DND-41 (cell line): ENCODE measurements at regions not wholly inside any gene's neighbourhood (a gene's known extent, or its start where the extent isn't known, plus 50 kb on each side); places are given as distances from the start of the nearest gene placed in this dataset.

ENCODE experiments used
- ATAC-seq: fragments of 200-7000 bp; cut with Tn5 transposase; 3 replicates; pipeline ENCODE4 v1.9.1; 2021; ENCODE audit warnings: low read depth; ENCODE audit not compliant: insufficient read depth
- DNase-seq: peaks from one replicate; pipeline ENCODE4 v3.0.0-alpha.2; 2020
- H2AFZ ChIP-seq: 2 replicates; pipeline ENCODE4 v1.6.0; 2012; ENCODE audit warnings: low read depth, low read length
- H3K27ac ChIP-seq: 2 replicates; pipeline ENCODE4 v1.5.1; 2012; ENCODE audit warnings: low read length, inconsistent platforms
- H3K27me3 ChIP-seq: fragments of 200-600 bp; sonication (generic); 2 replicates; pipeline ENCODE4 v1.6.0; 2012; ENCODE audit warnings: low read length, mild to moderate bottlenecking, inconsistent platforms; ENCODE audit not compliant: insufficient read depth, poor library complexity
- H3K36me3 ChIP-seq: 2 replicates; pipeline ENCODE4 v1.5.1; 2012; ENCODE audit warnings: low read length, inconsistent platforms; ENCODE audit not compliant: insufficient read depth
- H3K4me1 ChIP-seq: 2 replicates; pipeline ENCODE4 v1.5.1; 2012; ENCODE audit warnings: mild to moderate bottlenecking, low read length; ENCODE audit not compliant: insufficient read depth
- H3K4me2 ChIP-seq: 2 replicates; pipeline ENCODE4 v1.6.0; 2012; ENCODE audit warnings: mild to moderate bottlenecking, moderate library complexity, low read length, inconsistent platforms; ENCODE audit not compliant: insufficient read depth
- H3K4me3 ChIP-seq, 2 experiments: fragments of 200-600 bp in 1 of 2; shearing (Covaris generic) in 1 of 2; 2 replicates each; pipeline ENCODE4 v1.5.1; 2012 to 2016; ENCODE audit warnings: inconsistent platforms in 2 of 2, low read length in 2 of 2, mild to moderate bottlenecking in 2 of 2, low read depth in 1 of 2, moderate library complexity in 1 of 2
- H3K79me2 ChIP-seq: 2 replicates; pipeline ENCODE4 v1.6.0; 2012; ENCODE audit warnings: low read length, inconsistent platforms; ENCODE audit not compliant: insufficient read depth
- H3K9ac ChIP-seq: 2 replicates; pipeline ENCODE4 v1.6.0; 2012; ENCODE audit warnings: low read depth, mild to moderate bottlenecking, inconsistent platforms, low read length, moderate library complexity
- H3K9me3 ChIP-seq: 2 replicates; pipeline ENCODE4 v1.5.1; 2012; ENCODE audit warnings: low read length, moderate library complexity, mild to moderate bottlenecking, inconsistent platforms; ENCODE audit not compliant: insufficient read depth, severe bottlenecking
- H4K20me1 ChIP-seq: 2 replicates; pipeline ENCODE4 v1.6.0; 2012; ENCODE audit warnings: low read length; ENCODE audit not compliant: insufficient read depth
- EZH2 ChIP-seq: IDR thresholded peaks from 3 replicates; pipeline ENCODE4 v1.6.1; 2012; ENCODE audit warnings: borderline replicate concordance, low read depth, mild to moderate bottlenecking, moderate library complexity, low read length, inconsistent platforms; ENCODE audit not compliant: severe bottlenecking
- TF ChIP-seq, protein P1 (sequence below): IDR thresholded peaks from 2 replicates; pipeline ENCODE4 v1.5.1; 2012; ENCODE audit warnings: borderline replicate concordance, low read length, moderate library complexity, mild to moderate bottlenecking; ENCODE audit not compliant: poor library complexity, severe bottlenecking; ENCODE audit errors: extremely low read depth

GRCh38 chr1:242877229-242877628 is 352.7 kb upstream of the PLD5 start:
- ATAC-seq (no peak), DNase-seq (no peak)
- no peaks in the 10 kb centered on the region for H3K9me3 ChIP-seq
- no peaks in the 10 kb centered on the region for H3K27me3 ChIP-seq
- no peaks in the 10 kb centered on the region for H3K4me1 ChIP-seq
- no peak overlapping the region for H3K4me3 ChIP-seq
- no peak overlapping the region for H3K27ac ChIP-seq
- H3K4me2 ChIP-seq = no peak overlapping the region
- no peak overlapping the region for H2AFZ ChIP-seq
- no peaks in the 10 kb centered on the region for H3K36me3 ChIP-seq
- TF ChIP-seq EZH2 = no peak
- TF ChIP-seq, protein P1, sequence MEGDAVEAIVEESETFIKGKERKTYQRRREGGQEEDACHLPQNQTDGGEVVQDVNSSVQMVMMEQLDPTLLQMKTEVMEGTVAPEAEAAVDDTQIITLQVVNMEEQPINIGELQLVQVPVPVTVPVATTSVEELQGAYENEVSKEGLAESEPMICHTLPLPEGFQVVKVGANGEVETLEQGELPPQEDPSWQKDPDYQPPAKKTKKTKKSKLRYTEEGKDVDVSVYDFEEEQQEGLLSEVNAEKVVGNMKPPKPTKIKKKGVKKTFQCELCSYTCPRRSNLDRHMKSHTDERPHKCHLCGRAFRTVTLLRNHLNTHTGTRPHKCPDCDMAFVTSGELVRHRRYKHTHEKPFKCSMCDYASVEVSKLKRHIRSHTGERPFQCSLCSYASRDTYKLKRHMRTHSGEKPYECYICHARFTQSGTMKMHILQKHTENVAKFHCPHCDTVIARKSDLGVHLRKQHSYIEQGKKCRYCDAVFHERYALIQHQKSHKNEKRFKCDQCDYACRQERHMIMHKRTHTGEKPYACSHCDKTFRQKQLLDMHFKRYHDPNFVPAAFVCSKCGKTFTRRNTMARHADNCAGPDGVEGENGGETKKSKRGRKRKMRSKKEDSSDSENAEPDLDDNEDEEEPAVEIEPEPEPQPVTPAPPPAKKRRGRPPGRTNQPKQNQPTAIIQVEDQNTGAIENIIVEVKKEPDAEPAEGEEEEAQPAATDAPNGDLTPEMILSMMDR = no peak
- no peaks in the 10 kb centered on the region for H3K79me2 ChIP-seq
- no peak overlapping the region for H3K9ac ChIP-seq
- no peaks in the 10 kb centered on the region; the same call in 1 of the 2 replicates for H4K20me1 ChIP-seq

DNA sequence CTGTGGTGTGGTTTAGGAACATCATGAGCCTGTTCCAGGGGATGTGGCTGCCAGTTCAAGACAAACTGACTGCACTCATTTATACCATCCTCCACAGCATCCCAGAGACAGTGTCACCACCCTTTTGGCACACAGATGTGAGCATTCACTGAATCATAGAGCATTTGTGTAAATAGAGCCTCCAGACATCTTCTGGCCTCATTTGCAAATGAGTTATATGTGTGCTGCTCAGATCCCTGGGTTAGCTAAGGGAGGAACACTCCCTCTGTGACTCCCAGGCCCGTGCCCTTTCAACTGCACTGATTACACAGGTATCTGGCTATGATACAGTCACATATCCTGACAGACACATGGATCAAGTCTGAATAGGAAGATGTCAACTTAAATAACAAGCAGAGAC is 351.5 kb upstream of the PLD5 start:
- no peak overlapping the region for H3K27ac ChIP-seq
- no peak for TF ChIP-seq EZH2
- TF ChIP-seq, protein P1 = no peak
- no peak for ATAC-seq

DNA sequence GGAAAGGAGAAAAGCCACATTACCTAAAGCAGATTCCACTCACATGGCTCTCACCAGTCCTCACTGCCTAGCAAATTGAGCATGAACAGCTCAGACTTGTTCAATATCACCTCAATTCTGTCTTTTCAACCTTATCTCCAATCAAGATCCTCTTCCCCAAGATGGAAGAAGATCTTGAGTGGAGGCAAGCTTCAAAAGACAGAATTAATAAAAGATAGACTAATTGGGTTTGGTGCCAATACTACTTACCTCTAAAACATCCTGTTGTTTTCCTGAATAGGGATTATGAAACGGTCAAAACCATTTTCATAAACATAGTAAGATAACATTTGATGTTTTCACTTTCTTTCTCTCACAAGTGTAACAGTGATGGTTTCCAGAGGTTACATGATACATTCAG is 349.2 kb upstream of the PLD5 start:
- Histone ChIP-seq H3K79me2 (no peaks in the 10 kb centered on the region), H3K9ac (no peak overlapping the region), H3K4me1 (no peaks in the 10 kb centered on the region), H3K36me3 (no peaks in the 10 kb centered on the region), H4K20me1 (no peaks in the 10 kb centered on the region; the same call in 1 of the 2 replicates), H3K27ac (no peak overlapping the region), H3K27me3 (no peaks in the 10 kb centered on the region), H3K9me3 (no peaks in the 10 kb centered on the region), H2AFZ (no peak overlapping the region), H3K4me2 (no peak overlapping the region), H3K4me3 (no peak overlapping the region)
- TF ChIP-seq EZH2 = no peak
- TF ChIP-seq, protein P1 = no peak
- DNase-seq (no peak), ATAC-seq (no peak)

More for the DNA sequence above, 351.5 kb upstream of the PLD5 start:
- Histone ChIP-seq H3K36me3 (no peaks in the 10 kb centered on the region), H3K27me3 (no peaks in the 10 kb centered on the region), H3K9ac (no peak overlapping the region), H3K79me2 (no peaks in the 10 kb centered on the region), H3K9me3 (no peaks in the 10 kb centered on the region), H3K4me3 (no peak overlapping the region), H4K20me1 (no peaks in the 10 kb centered on the region; the same call in 1 of the 2 replicates), H2AFZ (no peak overlapping the region), H3K4me2 (no peak overlapping the region), H3K4me1 (no peaks in the 10 kb centered on the region)
- DNase-seq = no peak

DNA sequence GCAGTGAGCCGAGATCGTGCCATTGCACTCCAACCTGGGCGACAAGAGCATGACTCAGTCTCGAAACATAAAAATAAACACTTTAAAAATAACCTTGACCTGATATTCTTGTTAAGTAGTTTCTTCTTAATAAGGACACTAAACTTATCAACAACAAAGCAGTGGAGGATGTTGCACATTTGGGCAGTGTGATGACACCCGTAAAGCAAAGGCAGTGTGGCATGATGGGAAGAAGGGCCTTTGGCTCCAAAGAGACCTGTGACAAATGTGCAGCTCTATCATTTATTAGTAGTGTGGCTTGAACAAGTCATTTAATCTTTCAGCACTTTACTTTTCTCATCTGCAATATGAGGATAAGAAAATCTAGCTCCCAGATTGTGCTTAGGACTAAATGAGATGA is 348.0 kb upstream of the PLD5 start:
- H2AFZ ChIP-seq = no peak overlapping the region
- H3K4me1 ChIP-seq = no peaks in the 10 kb centered on the region
- H3K9me3 ChIP-seq = no peaks in the 10 kb centered on the region
- no peaks in the 10 kb centered on the region for H3K27me3 ChIP-seq
- no peak overlapping the region for H3K4me3 ChIP-seq
- ATAC-seq (no peak), DNase-seq (no peak)
- no peak overlapping the region for H3K4me2 ChIP-seq
- no peak for TF ChIP-seq EZH2
- TF ChIP-seq, protein P1 = no peak
- no peaks in the 10 kb centered on the region for H3K79me2 ChIP-seq
- no peaks in the 10 kb centered on the region for H3K36me3 ChIP-seq
- no peak overlapping the region for H3K27ac ChIP-seq
- H3K9ac ChIP-seq = no peak overlapping the region
- no peaks in the 10 kb centered on the region; the same call in 1 of the 2 replicates for H4K20me1 ChIP-seq
